GM19438 (cell line): ENCODE measurements at regions not wholly inside any gene's neighbourhood (a gene's known extent, or its start where the extent isn't known, plus 50 kb on each side); places are given as distances from the start of the nearest gene placed in this dataset.
"Not testable (repeated sequence)": the region's sequence is repeated elsewhere in the genome, so short reads cannot be mapped to it uniquely, and the experiment has no call there.

Experiments used
- ATAC-seq: cut with Tn5 transposase; IDR thresholded peaks from one replicate; pipeline ENCODE4 v1.9.1; 2021; ENCODE audit warnings: low read depth; ENCODE audit not compliant: unreplicated experiment

GRCh38 chr6:15817100-15817499 lies 154.3 kb upstream of the DTNBP1 start:
- no peak for ATAC-seq

DNA sequence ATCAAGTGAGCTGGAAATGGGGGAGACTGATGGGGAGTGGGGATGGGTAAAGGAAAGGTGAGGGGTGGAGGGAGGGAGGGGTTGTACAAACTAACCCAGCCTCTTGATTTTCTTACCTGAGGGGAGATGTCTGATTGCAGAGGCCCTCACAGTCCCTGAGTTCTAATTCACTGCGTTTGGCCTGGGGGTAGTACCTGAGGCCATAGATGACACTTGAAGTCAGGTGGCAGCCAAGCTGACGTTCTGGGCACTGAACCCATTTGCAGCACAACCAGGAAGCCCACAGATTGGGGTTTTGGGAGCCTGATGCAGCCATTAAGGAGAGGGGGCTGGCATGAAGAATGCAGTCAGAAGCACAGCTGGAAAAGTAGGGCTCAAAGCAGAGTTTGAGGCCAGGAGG lies 153.8 kb upstream of the DTNBP1 start:
- ATAC-seq = no peak

- ATAC-seq = not testable (repeated sequence)
Measured at GRCh38 chr6:15813698-15814097, 150.9 kb upstream of the DTNBP1 start.

- no peak for ATAC-seq
Measured at GRCh38 chr6:15811107-15811506, 148.3 kb upstream of the DTNBP1 start.

DNA sequence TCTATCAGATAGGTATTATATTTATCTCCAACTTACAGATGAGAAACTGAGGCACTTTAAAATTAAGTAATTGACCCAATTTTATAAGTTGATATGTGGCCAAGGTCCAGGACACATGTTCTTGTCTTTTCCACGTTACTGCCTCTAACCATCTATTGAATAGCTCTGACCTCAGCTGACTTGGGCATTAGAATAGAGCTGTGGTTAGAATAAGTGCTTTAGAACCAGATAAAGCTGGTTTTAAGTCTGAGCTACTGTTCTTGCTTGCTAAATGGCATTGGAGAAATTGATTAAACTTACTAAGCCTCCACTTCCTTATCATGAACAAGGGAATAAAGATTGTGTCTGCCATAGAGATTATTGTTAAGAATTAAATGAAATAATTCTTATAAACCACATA lies 147.8 kb upstream of the DTNBP1 start:
- ATAC-seq = no peak

DNA sequence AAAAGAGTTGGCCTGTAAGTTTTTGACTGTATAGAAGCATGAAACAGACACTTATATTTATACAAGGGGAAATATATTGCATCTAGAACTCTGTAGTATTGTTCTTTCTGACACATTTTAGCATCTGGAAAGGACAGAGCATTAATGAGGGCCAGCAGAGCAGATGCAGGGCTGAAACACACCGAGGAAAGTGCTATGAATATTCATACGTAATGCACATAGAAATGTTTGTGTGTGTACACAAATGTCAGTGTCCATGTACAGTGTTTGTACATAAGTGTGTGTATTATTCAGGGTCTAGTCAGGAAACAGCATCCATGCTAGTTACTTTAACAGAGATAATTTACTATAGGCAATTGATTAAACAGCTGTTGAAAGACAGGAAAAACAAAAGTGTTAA lies 146.5 kb upstream of the DTNBP1 start:
- ATAC-seq = no peak

- no peak for ATAC-seq
Measured at GRCh38 chr6:15804164-15805154, 141.6 kb upstream of the DTNBP1 start.

- ATAC-seq = no peak
Measured at GRCh38 chr6:15802466-15802865, 139.6 kb upstream of the DTNBP1 start.

DNA sequence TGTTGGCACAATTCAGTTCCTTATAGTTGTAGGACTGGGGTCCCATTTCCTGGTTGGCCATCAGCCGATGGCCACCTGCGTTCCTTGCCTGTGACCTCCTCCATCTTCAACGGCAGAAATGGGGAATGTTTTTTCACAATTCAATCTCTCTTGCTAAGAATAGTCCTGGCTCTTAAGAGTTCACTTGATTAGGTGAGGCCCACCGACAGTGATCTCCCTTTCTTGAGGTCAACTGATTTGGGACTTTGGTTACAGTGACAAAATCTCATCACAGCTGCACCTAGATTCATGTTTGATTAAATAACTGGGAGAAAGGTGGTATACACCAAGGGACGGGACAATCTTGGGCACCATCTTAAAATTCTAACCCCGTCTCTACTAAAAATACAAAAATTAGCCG lies 139.1 kb upstream of the DTNBP1 start:
- ATAC-seq = no peak

GRCh38 chr6:15800841-15801617 lies 138.2 kb upstream of the DTNBP1 start:
- ATAC-seq = no peak

GRCh38 chr6:15798533-15799255 lies 135.9 kb upstream of the DTNBP1 start:
- ATAC-seq = no peak

DNA sequence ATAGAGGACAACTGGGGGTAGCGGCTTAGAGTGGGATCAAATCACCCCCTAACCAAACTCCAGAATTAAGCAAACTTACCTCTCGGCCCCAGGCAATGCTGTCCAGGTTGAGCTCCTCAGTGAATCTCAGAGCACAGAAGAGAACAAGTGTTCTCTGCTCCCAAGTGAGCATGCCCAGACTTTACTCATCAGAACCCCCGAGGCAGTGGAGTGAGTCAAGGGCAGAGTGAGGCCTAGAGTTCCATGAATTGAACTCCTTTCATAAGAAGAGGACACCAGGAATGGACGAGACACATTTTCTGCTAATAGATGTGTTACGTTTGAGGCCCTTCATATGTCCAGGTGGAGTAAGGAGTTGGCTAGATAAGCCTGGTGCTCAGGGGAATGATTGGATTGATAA lies 134.0 kb upstream of the DTNBP1 start:
- no peak for ATAC-seq

- ATAC-seq = no peak
Measured at GRCh38 chr6:15796130-15796771, 133.4 kb upstream of the DTNBP1 start.

DNA sequence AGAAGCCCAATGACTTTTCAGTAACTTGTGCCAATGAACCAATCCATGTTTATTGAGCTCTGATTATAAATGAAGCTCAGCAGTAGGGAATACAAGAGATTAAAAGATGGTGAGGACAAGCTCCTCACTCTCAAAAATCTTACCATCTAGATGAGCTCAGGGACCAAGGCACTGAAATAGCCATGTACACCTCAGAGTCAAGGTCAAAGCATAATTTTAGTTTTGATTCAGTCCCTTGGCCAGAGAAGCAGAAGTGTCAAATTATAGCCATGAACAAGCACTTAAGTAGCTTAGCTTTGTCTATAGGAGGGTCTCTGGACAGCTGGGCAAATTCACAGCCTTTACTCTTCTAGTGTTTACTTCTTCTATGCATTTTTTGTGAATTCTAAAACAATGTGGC lies 131.0 kb upstream of the DTNBP1 start:
- no peak for ATAC-seq

- no peak for ATAC-seq
Measured at GRCh38 chr6:15793288-15793687, 130.5 kb upstream of the DTNBP1 start.

DNA sequence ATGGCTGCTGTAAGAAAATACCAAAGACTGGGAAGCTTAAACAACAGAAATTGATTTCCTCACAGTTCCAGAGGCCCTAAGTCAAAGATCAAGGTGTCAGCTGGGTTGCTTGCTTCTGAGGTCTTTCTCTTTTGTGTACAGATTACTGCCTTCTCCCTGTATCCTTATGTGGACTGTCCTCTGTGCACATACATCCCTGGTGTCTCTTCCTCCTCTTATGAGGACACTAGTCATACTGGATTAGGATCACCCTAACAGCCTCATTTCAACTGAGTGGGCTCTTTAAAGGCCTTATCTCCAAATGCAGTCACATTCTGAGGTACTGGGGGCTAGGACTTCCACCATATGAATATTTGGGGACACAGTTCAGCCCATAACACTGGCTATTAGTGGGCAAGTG lies 130.0 kb upstream of the DTNBP1 start:
- no peak for ATAC-seq

DNA sequence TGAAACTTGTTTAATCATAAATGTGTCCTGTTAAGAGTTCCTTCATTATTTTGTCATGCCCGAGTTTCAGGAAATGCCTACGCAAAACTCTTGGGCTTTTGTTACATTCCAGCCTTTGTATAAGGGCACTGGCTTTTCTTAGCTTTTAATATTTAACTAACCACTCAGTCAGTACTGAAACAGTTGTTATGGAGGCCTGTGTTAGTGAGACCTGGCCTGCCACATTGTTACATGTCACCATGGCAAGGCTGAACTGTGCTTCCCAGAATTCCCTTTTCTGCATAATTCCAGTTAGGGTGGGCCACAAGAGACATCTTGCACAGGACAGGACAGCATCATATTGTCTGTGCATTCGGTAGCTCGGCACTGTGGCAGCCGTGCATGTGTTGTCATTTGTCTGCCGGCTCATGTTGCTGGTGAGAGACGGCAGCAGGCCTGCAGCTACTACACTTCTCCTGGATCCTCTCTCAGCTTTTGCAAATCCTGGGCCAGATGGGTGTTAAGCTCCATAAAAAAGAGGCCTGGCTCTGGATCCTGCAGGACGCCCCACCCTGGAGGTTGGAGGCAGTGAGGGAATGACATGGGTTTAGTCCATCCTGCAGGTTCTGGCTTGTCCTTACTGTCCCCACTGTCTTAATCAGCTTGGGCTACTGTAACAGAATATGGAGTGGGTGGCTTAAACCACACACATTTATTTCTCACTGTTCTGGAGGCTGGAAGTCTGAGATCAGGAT lies 128.8 kb upstream of the DTNBP1 start:
- no peak for ATAC-seq

DNA sequence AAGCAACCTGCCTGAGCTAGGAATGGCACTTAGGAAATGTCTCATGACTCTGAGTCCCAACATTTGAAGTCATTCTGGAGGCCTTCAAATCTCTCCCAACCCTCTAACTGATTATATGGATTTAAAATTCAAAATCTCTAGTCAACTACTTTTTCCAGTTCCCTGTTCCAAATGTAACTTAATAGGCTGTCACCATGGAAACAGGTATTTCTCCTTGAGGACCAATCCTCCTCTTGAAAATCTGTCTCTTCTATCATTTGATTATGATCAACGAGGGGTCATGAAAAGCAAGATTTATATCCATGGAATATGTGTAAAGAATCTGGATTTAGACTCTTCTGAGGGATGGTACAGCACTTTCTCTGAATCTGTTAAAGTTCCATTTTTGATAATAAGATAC lies 127.3 kb upstream of the DTNBP1 start:
- no peak for ATAC-seq

DNA sequence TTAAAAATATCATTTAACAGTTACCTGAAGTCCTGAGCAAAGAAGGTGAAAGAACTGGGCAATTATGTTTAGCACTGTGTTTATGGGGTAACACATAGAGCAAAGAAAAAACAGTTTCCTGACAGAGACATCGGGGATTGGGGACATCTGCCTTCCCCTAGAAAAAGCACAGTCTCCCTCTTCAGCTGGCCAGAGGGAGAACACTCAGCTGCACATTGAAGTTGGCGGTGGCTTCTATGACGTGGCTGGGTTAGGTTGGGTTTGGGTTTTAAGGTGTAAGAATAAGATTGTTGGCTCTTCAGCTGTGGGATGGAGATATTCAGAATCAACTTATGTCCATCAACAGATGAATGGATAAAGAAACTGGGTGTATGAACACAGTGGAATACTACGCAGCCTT lies 124.0 kb upstream of the DTNBP1 start:
- no peak for ATAC-seq

DNA sequence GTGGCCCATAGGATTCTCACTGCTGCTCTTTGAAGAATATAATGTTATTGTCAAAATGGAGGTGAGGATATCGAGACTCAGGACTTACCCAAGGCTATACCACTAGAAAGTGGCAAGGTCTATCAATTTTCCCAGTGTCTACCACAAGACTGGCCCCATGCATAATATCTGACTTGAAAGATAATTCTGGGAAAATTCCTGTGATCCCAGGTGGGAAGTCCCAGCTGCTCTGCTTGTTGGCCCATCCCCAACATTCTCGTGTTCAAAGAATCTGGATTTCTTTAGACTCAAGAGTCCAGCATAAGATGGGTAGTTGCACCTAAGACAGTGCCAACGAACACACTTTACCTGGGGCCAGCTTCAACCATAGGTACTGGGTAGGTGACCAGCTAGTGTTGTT lies 120.7 kb upstream of the DTNBP1 start:
- ATAC-seq = no peak
